HUES6 (cell line): ENCODE measurements at regions not wholly inside any gene's neighbourhood (a gene's known extent, or its start where the extent isn't known, plus 50 kb on each side); places are given as distances from the start of the nearest gene placed in this dataset.
"Not testable (repeated sequence)": the region's sequence is repeated elsewhere in the genome, so short reads cannot be mapped to it uniquely, and the experiment has no call there.

Source experiments
- H3K27ac ChIP-seq: 2 replicates; pipeline ENCODE4 v1.7.0; 2013; ENCODE audit warnings: low read depth, mild to moderate bottlenecking, low read length, inconsistent platforms
- H3K27me3 ChIP-seq: 2 replicates; pipeline ENCODE4 v1.6.1; 2013; ENCODE audit warnings: low read length; ENCODE audit not compliant: control insufficient read depth, insufficient read depth
- H3K36me3 ChIP-seq: 2 replicates; pipeline ENCODE4 v1.6.1; 2013; ENCODE audit warnings: low read length; ENCODE audit not compliant: control insufficient read depth, insufficient read depth
- H3K4me1 ChIP-seq: 2 replicates; pipeline ENCODE4 v1.6.1; 2013; ENCODE audit warnings: low read length; ENCODE audit not compliant: control insufficient read depth, insufficient read depth
- H3K4me3 ChIP-seq: 2 replicates; pipeline ENCODE4 v1.5.1; 2013; ENCODE audit warnings: low read depth, low read length
- H3K9ac ChIP-seq: one replicate; pipeline ENCODE4 v1.6.1; 2013; ENCODE audit warnings: mild to moderate bottlenecking, low read length
- H3K9me3 ChIP-seq: 2 replicates; pipeline ENCODE4 v1.6.1; 2013; ENCODE audit warnings: low read depth, low read length; ENCODE audit not compliant: control insufficient read depth, insufficient read depth

GRCh38 chr6:95693108-95693507 lies 115.8 kb downstream of the MANEA start:
- H3K9me3 ChIP-seq = no peaks in the 10 kb centered on the region
- no peak overlapping the region for H3K9ac ChIP-seq
- H3K36me3 ChIP-seq = no peaks in the 10 kb centered on the region
- no peaks in the 10 kb centered on the region for H3K27me3 ChIP-seq
- no peaks in the 10 kb centered on the region for H3K4me1 ChIP-seq
- H3K4me3 ChIP-seq = no peak overlapping the region
- no peak overlapping the region for H3K27ac ChIP-seq

- Histone ChIP-seq H3K36me3 (no peaks in the 10 kb centered on the region), H3K27ac (no peak overlapping the region), H3K27me3 (no peaks in the 10 kb centered on the region), H3K4me3 (no peak overlapping the region), H3K9ac (no peak overlapping the region), H3K4me1 (no peaks in the 10 kb centered on the region), H3K9me3 (no peaks in the 10 kb centered on the region)
These were observed 120.9 kb downstream of the MANEA start for GRCh38 chr6:95698271-95698670.

- no peak overlapping the region for H3K9ac ChIP-seq
- H3K4me1 ChIP-seq = no peaks in the 10 kb centered on the region
- H3K4me3 ChIP-seq = no peak overlapping the region
- H3K27me3 ChIP-seq = no peaks in the 10 kb centered on the region
- no peak overlapping the region for H3K27ac ChIP-seq
- no peaks in the 10 kb centered on the region for H3K9me3 ChIP-seq
- no peaks in the 10 kb centered on the region for H3K36me3 ChIP-seq
These were observed 146.3 kb downstream of the MANEA start for GRCh38 chr6:95723638-95724037.

DNA sequence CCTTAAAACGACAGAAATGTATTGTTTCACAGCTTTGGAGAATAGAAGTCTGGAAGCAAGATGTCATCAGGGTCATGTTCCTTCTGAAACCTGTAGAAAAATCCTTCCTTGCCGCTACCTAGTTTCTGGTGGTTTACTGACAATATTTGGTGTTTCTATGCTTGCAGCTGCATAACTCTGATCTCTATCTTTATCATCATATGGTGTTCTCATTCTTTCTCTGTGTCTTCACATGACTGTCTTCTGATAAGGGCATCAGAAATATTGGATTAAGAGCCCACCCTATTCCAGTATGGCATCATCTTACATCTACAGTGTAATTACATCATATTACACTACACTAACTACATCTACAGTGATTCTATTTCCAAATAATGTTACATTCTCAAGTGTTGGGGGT lies 148.0 kb downstream of the MANEA start:
- Histone ChIP-seq H3K27me3 (no peaks in the 10 kb centered on the region), H3K9me3 (no peaks in the 10 kb centered on the region), H3K27ac (no peak overlapping the region), H3K36me3 (no peaks in the 10 kb centered on the region), H3K4me1 (no peaks in the 10 kb centered on the region), H3K4me3 (no peak overlapping the region), H3K9ac (no peak overlapping the region)

GRCh38 chr6:95740157-95740556 lies 162.8 kb downstream of the MANEA start:
- H3K27me3 ChIP-seq = no peaks in the 10 kb centered on the region
- H3K9me3 ChIP-seq = no peaks in the 10 kb centered on the region
- no peak overlapping the region for H3K9ac ChIP-seq
- H3K27ac ChIP-seq = no peak overlapping the region
- H3K4me1 ChIP-seq = peaks cover 6% of the 10 kb centered on the region; the same call in 1 of the 2 replicates
- no peak overlapping the region for H3K4me3 ChIP-seq
- no peaks in the 10 kb centered on the region for H3K36me3 ChIP-seq

DNA sequence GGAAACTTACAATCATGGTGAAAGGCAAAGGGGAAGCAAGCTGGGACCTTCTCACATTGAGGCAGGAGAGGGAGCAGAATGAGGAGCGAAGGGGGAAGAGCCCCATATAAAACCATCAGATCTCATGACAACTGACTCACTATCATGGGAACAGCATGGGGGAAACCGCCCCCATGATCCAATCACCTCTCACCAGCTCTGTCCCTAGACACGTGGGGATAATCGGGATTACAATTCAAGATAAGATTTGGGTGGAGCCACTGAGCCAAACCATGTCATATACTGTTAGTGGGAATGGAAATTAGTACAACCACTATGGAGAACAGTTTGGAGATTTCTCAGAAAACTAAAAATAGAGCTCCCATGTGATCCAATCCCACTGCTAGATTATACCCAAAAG lies 163.7 kb downstream of the MANEA start:
- Histone ChIP-seq H3K9me3 (no peaks in the 10 kb centered on the region), H3K9ac (no peak overlapping the region), H3K27ac (no peak overlapping the region), H3K36me3 (no peaks in the 10 kb centered on the region), H3K27me3 (no peaks in the 10 kb centered on the region), H3K4me1 (peaks cover 6% of the 10 kb centered on the region; the same call in 1 of the 2 replicates), H3K4me3 (no peak overlapping the region)

DNA sequence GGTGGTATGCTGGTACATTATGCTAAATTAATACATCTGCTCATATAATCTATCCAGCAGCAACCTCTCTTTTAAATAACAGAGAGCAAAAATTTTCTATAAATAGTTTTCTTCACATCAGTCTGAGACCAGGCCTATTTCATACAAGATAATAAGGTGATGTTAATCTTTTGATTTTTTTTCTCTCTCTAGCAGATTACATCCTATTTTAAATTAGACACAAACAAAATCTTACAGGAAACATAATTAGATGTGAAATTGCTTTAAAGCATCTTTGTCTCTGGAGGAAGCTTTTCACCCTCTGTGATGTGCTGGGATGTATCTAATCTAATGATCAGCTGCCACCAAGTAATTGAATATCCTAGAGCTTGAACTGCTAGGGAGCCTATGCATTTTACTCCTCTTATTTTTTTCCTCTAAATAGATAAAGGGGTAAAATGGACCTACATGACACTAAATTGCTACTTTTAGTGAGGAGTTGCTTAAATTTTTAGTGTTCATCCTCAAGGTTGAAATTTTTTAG lies 165.5 kb downstream of the MANEA start:
- Histone ChIP-seq H3K27ac (no peak overlapping the region), H3K9ac (no peak overlapping the region), H3K9me3 (no peaks in the 10 kb centered on the region), H3K4me3 (no peak overlapping the region), H3K27me3 (no peaks in the 10 kb centered on the region), H3K4me1 (peaks cover 6% of the 10 kb centered on the region; the same call in 1 of the 2 replicates), H3K36me3 (no peaks in the 10 kb centered on the region)

DNA sequence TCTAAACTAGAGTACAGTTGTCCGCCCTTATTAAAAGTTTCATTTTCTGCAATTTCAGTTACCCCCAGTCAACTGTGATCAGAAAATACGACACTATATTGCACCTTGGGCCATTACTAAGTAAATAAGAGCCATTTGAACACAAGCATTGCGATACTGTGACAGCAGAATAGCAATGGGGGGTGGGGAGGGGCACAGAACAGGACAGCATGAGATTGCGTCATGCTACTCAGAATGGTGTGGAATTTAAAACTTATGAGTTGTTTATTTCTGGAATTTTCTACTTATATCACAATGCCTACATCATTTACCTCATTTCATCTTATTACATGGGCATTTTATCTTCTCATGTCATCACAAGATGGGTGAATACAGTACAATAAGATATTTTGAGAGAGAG lies 166.3 kb downstream of the MANEA start:
- Histone ChIP-seq H3K9me3 (no peaks in the 10 kb centered on the region), H3K36me3 (no peaks in the 10 kb centered on the region), H3K27me3 (no peaks in the 10 kb centered on the region), H3K9ac (no peak overlapping the region), H3K27ac (no peak overlapping the region), H3K4me1 (peaks cover 6% of the 10 kb centered on the region; the same call in 1 of the 2 replicates), H3K4me3 (no peak overlapping the region)

DNA sequence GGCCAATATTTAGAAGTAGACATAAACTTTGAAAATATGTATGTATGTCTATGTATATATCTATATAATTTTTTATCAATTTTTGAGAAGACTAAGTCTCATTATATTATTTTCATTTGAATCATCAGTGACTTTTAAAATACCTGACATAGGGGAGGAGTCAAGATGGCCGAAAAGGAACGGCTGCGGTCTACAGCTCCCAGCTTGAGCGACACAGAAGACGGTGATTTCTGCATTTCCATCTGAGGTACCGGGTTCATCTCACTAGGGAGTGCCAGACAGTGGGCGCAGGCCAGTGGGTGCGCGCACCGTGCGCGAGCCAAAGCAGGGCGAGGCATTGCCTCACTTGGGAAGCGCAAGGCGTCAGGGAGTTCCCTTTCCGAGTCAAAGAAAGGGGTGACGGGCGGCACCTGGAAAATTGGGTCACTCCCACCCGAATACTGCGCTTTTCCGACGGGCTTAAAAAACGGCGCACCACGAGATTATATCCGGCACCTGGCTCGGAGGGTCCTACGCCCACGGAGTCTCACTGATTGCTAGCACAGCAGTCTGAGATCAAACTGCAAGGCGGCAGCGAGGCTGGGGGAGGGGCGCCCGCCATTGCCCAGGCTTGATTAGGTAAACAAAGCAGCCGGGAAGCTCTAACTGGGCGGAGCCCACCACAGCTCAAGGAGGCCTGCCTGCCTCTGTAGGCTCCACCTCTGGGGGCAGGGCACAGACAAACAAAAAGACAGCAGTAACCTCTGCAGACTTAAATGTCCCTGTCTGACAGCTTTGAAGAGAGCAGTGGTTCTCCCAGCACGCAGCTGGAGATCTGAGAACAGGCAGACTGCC lies 181.1 kb downstream of the MANEA start:
- H3K4me1 ChIP-seq, H3K27me3 ChIP-seq, H3K36me3 ChIP-seq, H3K9me3 ChIP-seq, H3K27ac ChIP-seq: not testable (repeated sequence)
- peak overlapping the region; percentile 77 for H3K9ac ChIP-seq
- peak overlapping the region; percentile 65 for H3K4me3 ChIP-seq

DNA sequence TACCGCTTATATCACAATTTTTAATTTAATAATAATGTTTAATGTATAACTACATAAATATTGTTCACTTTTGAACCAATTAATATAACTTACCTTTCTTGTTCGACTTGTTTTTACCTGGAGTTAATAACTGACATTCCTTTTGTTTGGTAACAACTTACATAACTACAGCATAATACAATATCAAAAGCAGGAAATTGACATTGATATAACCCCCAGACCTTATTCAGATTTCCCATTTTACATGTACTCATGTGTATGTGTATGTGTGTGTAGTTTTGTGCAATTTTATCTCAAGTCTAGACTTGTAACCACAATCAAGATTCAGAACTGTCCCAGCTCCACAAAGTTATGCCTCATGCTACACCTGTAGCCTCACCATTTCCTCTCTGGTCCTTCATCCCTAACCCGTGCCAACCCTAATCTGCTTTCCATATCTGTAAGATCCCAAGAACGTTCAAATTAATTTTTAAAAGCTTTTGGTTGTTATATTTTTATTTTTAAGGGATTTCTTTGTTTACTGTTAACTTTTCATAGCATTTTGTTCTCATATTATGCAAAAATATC lies 190.6 kb downstream of the MANEA start:
- H3K27ac ChIP-seq = no peak overlapping the region
- H3K36me3 ChIP-seq = no peaks in the 10 kb centered on the region
- no peaks in the 10 kb centered on the region for H3K27me3 ChIP-seq
- H3K9ac ChIP-seq = no peak overlapping the region
- no peak overlapping the region for H3K4me3 ChIP-seq
- H3K4me1 ChIP-seq = no peaks in the 10 kb centered on the region
- H3K9me3 ChIP-seq = no peaks in the 10 kb centered on the region

DNA sequence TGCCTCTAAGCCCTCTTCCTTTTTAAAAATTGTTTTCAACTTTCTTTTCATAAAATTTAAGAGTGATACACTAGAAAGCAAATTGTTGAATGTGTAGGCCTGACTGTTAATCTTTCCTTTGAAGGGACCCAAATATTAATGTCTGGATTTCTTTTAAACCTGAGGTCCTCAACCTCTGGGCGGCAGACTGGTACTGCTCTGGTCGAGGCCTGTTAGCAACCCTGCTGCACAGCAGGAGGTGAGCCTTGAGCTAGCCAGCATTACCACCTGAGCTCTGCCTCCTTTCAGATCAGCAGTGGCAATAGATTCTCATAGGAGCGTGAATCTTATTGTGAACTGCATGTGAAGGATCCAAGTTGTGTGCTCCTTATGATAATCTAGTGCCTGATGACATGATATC lies 191.2 kb downstream of the MANEA start:
- no peak overlapping the region for H3K9ac ChIP-seq
- H3K27ac ChIP-seq = no peak overlapping the region
- H3K4me3 ChIP-seq = no peak overlapping the region

More for the DNA sequence above, 191.2 kb downstream of the MANEA start:
- Histone ChIP-seq H3K27me3 (no peaks in the 10 kb centered on the region), H3K36me3 (no peaks in the 10 kb centered on the region), H3K4me1 (no peaks in the 10 kb centered on the region), H3K9me3 (no peaks in the 10 kb centered on the region)
